Endothelial cell of hepatic sinusoid (primary cell): ENCODE measurements at regions not wholly inside any gene's neighbourhood (a gene's known extent, or its start where the extent isn't known, plus 50 kb on each side); places are given as distances from the start of the nearest gene placed in this dataset.

Source experiments
- in situ Hi-C: cut with HindIII; loops from 2 replicates; pipeline ENCODE4 v1.10.0; 2017; ENCODE audit warnings: low sequenced_read_pairs

- in situ Hi-C loops = no loop called here
Observed at GRCh38 chr11:91188484-91188883, 965.6 kb upstream of the CHORDC1 start.

- in situ Hi-C loops = no loop called here
Observed at GRCh38 chr11:91187314-91187713, 964.5 kb upstream of the CHORDC1 start.

GRCh38 chr11:91178366-91178765 lies 955.5 kb upstream of the CHORDC1 start:
- in situ Hi-C loops = loop anchor here (5.0 kb wide), 1 partner anchor 101 kb away; no protein-coding TSS in a partner anchor

DNA sequence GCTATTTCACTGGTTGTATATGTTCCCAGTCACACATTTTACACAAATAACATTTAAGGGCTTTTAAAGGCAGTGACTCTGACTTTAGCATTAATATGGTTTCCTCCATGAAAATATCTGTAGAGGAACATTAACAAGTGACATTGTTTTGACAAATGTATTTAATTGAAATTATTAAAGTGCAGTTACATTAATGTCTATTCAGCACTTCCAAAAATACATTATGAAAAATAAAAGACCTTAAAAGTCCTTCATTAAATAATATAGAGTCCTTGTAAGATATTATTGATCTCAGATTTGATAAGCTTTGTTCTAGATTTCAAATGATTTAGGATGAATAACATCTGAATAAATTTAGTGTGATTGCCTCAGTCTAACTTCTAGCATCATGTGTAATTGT lies 951.9 kb upstream of the CHORDC1 start:
- in situ Hi-C loops = loop anchor here (5.0 kb wide), 1 partner anchor 97 kb away; no protein-coding TSS in a partner anchor

- in situ Hi-C loops = no loop called here
Observed at GRCh38 chr11:91174193-91174592, 951.3 kb upstream of the CHORDC1 start.

- in situ Hi-C loops = no loop called here
Observed at GRCh38 chr11:91173701-91174100, 950.9 kb upstream of the CHORDC1 start.

DNA sequence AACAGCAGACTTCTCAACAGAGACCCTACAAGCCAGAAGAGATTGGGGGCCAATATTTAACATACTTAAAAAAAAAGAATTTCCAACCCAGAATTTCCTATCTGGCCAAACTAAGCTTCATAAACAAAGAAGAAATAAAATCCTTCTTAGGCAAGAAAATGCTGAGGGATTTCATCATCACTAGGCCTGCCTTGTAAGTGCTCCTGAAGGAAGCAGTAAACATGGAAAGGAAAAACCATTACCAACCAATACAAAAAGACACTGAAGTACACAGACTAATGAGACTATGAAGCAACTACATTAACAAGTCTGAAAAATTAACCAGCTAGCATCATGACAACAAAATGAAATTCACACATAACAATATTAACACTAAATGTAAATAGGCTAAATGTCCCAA lies 947.9 kb upstream of the CHORDC1 start:
- in situ Hi-C loops = no loop called here

GRCh38 chr11:91164452-91164822 lies 941.6 kb upstream of the CHORDC1 start:
- in situ Hi-C loops = no loop called here

GRCh38 chr11:91163619-91164451 lies 941.0 kb upstream of the CHORDC1 start:
- in situ Hi-C loops = no loop called here

DNA sequence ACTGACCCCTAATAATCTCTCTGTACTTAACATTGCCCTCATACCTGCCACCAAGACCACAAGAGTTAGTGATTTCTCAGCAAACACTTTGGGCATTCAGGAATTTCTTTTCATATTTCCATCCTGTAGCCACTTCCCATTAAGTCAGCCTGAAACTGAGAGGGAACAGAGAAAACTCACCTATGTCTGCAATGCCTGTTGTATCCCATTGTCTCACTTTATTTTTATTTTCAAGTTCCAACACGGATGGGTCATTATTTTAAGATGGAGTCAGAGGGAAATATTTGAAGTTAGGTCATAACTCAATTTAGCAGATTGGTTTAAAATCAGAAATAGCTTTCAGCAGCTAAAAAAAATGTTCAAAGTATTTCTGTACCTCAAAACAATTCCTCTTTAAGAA lies 937.8 kb upstream of the CHORDC1 start:
- in situ Hi-C loops = no loop called here

- in situ Hi-C loops = no loop called here
Observed at GRCh38 chr11:91158891-91159537, 936.2 kb upstream of the CHORDC1 start.

DNA sequence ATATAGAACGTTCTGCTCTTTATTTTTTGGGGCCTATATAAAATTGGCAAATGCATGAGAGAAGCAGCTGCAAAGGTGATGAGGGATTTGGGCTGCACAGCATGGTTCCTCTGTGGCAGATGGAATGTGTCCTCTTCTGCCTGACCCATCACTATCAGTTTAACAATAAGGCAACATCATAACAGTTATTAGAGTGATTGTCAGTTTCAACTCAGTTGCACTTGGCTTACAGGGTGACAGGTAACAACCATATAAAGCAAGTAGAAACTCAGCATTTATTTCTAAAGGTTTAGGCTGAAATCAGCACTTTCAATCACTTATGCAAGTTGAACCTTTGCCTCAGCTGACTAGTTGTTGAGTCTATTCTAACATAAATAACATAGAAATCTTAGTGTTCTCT lies 935.4 kb upstream of the CHORDC1 start:
- in situ Hi-C loops = no loop called here

GRCh38 chr11:91156041-91156440 lies 933.2 kb upstream of the CHORDC1 start:
- in situ Hi-C loops = no loop called here

DNA sequence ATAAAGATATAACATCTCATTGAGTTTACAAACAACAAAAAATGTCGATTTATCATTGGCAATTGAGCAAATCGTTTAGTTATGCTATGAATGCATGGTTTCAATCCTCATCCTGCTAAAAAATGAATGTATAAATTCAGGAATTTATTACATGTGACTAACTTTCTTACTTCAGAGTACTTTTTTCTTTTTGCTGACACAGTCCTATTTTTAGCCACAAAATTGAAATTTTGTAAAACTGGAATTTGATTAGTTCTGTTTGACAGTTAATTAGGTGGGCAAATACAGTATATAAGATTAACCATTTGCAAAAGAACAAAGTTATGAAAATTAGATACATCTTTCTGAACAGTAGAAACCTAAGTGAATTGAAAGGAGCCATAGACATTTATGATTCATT lies 925.0 kb upstream of the CHORDC1 start:
- in situ Hi-C loops = no loop called here

DNA sequence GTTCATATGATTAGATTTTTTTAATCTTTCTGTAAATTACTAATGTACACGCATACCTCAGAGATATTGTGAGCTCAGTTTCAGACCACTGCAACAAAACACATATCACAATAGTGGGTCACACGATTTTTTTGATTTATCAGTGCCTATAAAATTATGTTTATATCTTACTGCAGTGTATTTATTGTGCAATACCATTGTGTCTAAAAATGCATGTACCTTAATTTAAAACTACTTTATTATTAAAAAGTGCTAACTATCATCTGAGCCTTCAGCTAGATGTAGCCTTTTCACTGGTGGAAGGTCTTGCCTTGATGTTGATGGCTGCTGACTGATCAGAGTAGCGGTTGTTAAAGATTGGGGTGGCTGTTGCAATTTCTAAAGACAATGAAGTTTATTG lies 918.8 kb upstream of the CHORDC1 start:
- in situ Hi-C loops = no loop called here

DNA sequence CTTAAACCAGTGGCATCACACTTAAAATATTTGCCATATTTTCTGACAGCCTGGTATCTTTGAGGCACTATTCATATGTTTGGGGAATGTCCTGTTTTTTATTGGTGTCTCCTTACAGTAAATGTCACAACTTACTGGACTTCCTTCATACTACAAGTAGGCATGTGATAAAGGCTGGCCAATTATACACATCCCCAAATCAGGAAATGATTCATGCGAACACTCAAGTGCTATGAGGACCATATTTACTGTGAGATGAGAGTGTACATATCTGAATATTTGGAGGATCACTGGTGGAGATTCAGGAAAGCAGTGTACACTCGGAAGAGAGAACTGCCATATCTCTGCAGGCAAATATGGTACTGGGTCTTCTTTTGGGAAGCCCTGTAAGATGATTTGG lies 913.8 kb upstream of the CHORDC1 start:
- in situ Hi-C loops = no loop called here

DNA sequence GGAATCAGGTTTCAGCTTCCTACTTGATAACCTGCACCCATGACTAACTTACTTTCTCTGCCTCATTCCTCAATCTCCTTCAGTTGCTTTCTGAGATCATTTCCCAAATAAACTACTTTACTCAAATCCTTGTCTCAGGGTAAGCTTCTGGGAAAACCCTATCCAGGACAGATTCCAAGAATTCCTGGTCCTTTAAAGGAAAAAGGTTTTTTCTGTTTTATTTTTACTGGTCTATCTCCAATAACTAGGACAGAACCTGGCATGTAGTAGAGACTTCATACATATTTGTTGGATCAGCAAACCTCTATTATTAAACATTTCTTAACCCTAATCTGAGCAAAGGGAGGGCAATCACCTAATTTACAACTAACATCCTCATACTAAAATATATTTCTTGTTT lies 910.5 kb upstream of the CHORDC1 start:
- in situ Hi-C loops = no loop called here

- in situ Hi-C loops = no loop called here
Observed at GRCh38 chr11:91129596-91129995, 906.7 kb upstream of the CHORDC1 start.

- in situ Hi-C loops = no loop called here
Observed at GRCh38 chr11:91124363-91124762, 901.5 kb upstream of the CHORDC1 start.

DNA sequence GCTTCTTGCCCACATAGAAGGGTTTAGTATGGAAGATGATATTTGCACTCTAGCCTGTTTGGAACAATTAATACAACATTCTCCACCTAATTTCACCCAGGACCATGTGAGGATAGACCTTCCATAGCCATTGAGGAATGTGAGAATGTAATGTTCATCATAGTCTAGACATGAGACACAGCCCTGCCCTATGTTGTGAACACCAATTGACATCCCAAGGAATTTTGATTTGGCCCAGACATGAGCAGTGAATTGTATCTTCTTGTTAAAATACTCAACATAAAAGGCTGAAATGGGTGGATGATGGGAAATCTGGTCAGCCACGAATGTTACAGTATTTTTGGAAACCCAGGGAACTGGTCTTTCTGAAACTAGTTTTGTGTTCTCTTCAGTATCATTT lies 892.3 kb upstream of the CHORDC1 start:
- in situ Hi-C loops = no loop called here

DNA sequence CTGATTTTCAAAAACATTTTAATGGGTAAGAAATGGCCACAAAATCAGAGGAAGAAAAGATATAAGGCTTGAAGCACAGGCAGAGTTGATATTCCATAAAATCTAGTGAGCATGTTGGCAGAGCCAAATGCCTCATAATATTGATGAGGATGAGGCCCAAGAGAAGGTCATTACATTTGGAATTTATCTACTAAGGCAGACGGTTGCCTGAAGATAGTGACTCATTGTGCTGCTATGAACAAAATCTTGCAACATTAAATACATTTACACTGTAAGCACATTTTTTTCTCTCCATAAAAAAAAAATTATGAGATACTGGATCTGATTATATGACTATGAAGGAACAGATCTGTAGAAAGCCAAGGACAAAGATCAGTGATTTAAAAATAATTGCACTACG lies 881.4 kb upstream of the CHORDC1 start:
- in situ Hi-C loops = no loop called here

- in situ Hi-C loops = no loop called here
Observed at GRCh38 chr11:91100427-91100826, 877.6 kb upstream of the CHORDC1 start.
